ENCODE measurements at regions not wholly inside any gene's neighbourhood (a gene's known extent, or its start where the extent isn't known, plus 50 kb on each side); places are given as distances from the start of the nearest gene placed in this dataset. TPM values are rescaled to one million over a fixed set of nuclear protein-coding genes. Genes with fewer than 3 reads are reported as not detected.
"Not testable (repeated sequence)": the region's sequence is repeated elsewhere in the genome, so short reads cannot be mapped to it uniquely, and the experiment has no call there.

- not testable (repeated sequence) for DNase-seq (ENCODE audit: low spot score)
Measured at GRCh38 chr9:138213748-138214147, 336.2 kb downstream of the CACNA1B start.

- DNase-seq (ENCODE audit: low spot score), result not testable (repeated sequence)
Measured at GRCh38 chr9:138214548-138214947, 337.0 kb downstream of the CACNA1B start.

- not testable (repeated sequence) for DNase-seq (ENCODE audit: low spot score)
Measured at GRCh38 chr9:138215588-138215987, 338.0 kb downstream of the CACNA1B start.

- DNase-seq (ENCODE audit: low spot score), result not testable (repeated sequence)
Measured at GRCh38 chr9:138216817-138217216, 339.2 kb downstream of the CACNA1B start.

GRCh38 chr9:138217284-138217850 lies 339.8 kb downstream of the CACNA1B start:
- peak; percentile 1 for DNase-seq (ENCODE audit: low spot score)

GRCh38 chr9:138219249-138219648 lies 341.7 kb downstream of the CACNA1B start:
- DNase-seq (ENCODE audit: low spot score), result not testable (repeated sequence)

- DNase-seq (ENCODE audit: low spot score), result not testable (repeated sequence)
Measured at GRCh38 chr9:138221446-138222054, 344.0 kb downstream of the CACNA1B start.

- DNase-seq (ENCODE audit: low spot score), result not testable (repeated sequence)
Measured at GRCh38 chr9:138237099-138237498, 359.5 kb downstream of the CACNA1B start.

- DNase-seq (ENCODE audit: low spot score), result not testable (repeated sequence)
Measured at GRCh38 chr9:138282903-138283302, 405.3 kb downstream of the CACNA1B start.

Small RNAs in the stretch of these regions (small RNA-seq; reads per million reads assigned to genes)
- not detected for gene RNU6-785P
